Panc1 (cell line): ENCODE measurements at regions not wholly inside any gene's neighbourhood (a gene's known extent, or its start where the extent isn't known, plus 50 kb on each side); places are given as distances from the start of the nearest gene placed in this dataset.

Experiments
- SIN3A ChIP-seq: IDR thresholded peaks from 2 replicates; pipeline ENCODE4 v1.6.1; 2012; ENCODE audit warnings: low read depth, mild to moderate bottlenecking, low read length, moderate library complexity, borderline replicate concordance; ENCODE audit not compliant: insufficient read depth
- TCF7L2 ChIP-seq: IDR thresholded peaks from 2 replicates; pipeline ENCODE4 v1.6.1; 2011; ENCODE audit warnings: mild to moderate bottlenecking, low read depth, low read length, inconsistent platforms
- TF ChIP-seq, protein P1 (sequence below): fragments of 450-650 bp; IDR thresholded peaks from 2 replicates; pipeline ENCODE4 v1.5.1; 2017; ENCODE audit warnings: mild to moderate bottlenecking

- TF ChIP-seq, protein P1, sequence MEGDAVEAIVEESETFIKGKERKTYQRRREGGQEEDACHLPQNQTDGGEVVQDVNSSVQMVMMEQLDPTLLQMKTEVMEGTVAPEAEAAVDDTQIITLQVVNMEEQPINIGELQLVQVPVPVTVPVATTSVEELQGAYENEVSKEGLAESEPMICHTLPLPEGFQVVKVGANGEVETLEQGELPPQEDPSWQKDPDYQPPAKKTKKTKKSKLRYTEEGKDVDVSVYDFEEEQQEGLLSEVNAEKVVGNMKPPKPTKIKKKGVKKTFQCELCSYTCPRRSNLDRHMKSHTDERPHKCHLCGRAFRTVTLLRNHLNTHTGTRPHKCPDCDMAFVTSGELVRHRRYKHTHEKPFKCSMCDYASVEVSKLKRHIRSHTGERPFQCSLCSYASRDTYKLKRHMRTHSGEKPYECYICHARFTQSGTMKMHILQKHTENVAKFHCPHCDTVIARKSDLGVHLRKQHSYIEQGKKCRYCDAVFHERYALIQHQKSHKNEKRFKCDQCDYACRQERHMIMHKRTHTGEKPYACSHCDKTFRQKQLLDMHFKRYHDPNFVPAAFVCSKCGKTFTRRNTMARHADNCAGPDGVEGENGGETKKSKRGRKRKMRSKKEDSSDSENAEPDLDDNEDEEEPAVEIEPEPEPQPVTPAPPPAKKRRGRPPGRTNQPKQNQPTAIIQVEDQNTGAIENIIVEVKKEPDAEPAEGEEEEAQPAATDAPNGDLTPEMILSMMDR: no peak
- TF ChIP-seq SIN3A (no peak), TCF7L2 (no peak)
Observed at GRCh38 chr2:106025796-106026195, 168.3 kb downstream of the UXS1 start.
